Stimulated activated CD8-positive, alpha-beta memory T cell treated with anti-CD3 and anti-CD28 coated beads, Interleukin-4, amount 100 ng/mL, for 4 hours (primary cell): ENCODE measurements at regions not wholly inside any gene's neighbourhood (a gene's known extent, or its start where the extent isn't known, plus 50 kb on each side); places are given as distances from the start of the nearest gene placed in this dataset.
"Not testable (repeated sequence)": the region's sequence is repeated elsewhere in the genome, so short reads cannot be mapped to it uniquely, and the experiment has no call there.

Experiments used
- DNase-seq, 2 donors: peaks; one replicate each; pipeline ENCODE4 v3.0.0-alpha.2; 2020; ENCODE audit warnings: low read depth in 2 of 2, low spot score in 1 of 2

- no peak for DNase-seq
Observed at GRCh38 chr17:33990943-33991706, 264.0 kb upstream of the CCL2 start.

- no peak for DNase-seq
Observed at GRCh38 chr17:33992113-33992512, 263.0 kb upstream of the CCL2 start.

DNA sequence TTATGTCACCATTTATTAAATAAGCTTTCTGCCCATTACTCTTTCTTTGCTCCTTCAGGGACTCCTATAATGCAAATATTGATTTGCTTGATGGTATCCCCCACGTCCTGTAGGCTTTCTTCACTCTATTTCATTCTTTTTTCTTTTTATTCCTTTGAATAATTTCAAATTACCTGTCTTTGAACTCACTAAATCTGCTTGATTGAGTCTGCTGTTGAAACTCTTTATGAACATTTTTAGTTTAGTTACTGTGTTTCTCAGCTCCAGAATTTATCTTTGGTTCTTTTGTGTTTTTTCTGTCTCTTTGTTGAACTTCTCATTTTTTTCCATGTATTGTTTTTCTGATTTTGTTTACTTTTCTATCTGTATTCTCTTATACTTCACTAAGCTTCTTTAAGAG, 254.4 kb upstream of the CCL2 start:
- DNase-seq: no peak

- no peak for DNase-seq
Observed at GRCh38 chr17:34001246-34001645, 253.8 kb upstream of the CCL2 start.

DNA sequence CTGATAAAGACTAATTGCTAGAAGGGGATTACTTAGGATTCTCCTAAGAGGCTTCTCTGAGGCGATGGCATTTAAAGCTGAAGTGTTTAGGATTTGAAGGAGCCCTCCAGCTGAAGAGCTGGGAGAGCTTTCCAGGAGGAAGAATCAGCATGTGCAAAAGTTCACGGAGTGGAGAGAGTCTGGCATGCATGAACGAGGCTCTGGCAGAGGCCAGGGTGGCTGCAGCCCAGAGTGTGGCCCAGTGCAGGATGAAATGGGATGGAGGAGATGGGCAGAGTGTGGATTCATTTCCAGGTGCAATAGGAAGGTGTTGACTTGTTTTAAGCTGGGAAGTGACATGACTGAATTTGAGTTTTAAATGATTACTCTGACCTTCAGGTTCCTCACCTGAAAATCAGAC, 249.0 kb upstream of the CCL2 start:
- DNase-seq: no peak

GRCh38 chr17:34008125-34008524, 247.0 kb upstream of the CCL2 start:
- no peak for DNase-seq

GRCh38 chr17:34009912-34010311, 245.2 kb upstream of the CCL2 start:
- no peak for DNase-seq

DNA sequence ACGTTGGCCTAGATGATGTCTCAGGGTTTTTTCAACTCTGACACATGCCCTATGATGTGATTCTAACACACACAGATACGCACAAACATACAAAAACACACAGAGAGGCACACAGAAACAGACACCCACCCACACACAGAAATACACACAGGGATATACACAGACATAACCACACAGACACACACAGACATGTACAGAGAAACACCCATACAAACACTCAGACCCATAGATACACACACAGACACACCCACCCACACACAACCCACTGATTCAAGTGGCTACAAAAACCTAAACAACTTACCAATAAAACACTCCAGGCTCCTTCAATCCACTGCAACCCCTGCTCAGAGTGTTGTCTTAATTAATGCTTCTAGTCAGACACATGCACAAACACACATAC, 244.6 kb upstream of the CCL2 start:
- DNase-seq: no peak

DNA sequence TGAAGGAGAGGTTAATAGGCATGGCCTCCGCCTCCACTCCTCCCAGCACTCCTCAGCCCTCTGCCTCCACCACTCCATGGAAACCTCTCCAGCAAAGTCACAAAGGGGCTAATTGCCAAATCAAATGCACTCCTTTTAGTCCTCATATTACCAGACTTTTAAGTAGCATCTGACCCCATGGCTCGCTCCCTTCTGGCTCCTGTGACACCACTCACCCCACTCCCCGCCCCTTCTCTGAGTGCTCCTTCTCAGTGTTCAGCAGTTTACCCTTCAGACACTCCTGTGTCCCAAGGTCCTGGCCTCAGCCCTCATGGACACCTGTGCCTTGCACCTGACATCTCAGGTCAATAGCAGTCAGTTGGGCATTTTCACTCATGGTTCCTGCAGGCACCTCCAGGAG, 243.5 kb upstream of the CCL2 start:
- DNase-seq: no peak

- DNase-seq: no peak
Observed at GRCh38 chr17:34012709-34013375, 242.2 kb upstream of the CCL2 start.

- no peak for DNase-seq
Observed at GRCh38 chr17:34015253-34015652, 239.8 kb upstream of the CCL2 start.

DNA sequence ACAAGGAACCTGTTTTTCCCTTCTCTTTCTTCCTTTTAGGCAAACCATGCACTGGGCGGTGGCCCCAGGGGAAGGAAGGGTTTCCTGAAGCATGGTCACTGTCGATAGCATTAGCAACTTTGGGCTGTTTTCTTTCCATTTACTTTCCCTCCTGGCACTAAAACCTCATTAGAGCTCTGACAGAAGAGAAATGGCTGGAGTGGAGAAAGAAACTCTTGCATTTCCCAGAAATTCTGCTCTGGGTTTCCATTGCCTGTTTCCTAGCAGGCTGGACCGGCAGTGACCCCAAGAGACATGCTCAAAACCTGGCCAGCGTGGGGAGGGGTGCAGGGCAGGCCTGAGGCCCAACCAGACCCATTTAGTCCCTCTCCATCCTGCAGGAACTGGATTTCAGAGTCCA, 230.7 kb upstream of the CCL2 start:
- DNase-seq: no peak

- DNase-seq: no peak
Observed at GRCh38 chr17:34024806-34025551, 230.1 kb upstream of the CCL2 start.

- not testable (repeated sequence) for DNase-seq
Observed at GRCh38 chr17:34030601-34031000, 224.5 kb upstream of the CCL2 start.

DNA sequence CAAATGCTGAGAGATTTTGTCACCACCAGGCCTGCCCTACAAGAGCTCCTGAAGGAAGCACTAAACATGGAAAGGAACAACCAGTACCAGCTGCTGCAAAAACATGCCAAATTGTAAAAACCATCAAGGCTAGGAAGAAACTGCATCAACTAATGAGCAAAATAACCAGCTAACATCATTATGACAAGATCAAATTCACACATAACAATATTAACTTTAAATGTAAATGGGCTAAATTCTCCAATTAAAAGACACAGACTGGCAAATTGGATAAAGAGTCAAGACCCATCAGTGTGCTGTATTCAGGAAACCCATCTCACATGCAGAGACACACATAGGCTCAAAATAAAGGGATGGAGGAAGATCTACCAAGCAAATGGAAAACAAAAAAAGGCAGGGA, 222.8 kb upstream of the CCL2 start:
- DNase-seq: not testable (repeated sequence)

- DNase-seq: not testable (repeated sequence)
Observed at GRCh38 chr17:34038786-34039185, 216.3 kb upstream of the CCL2 start.

GRCh38 chr17:34039213-34039612, 215.9 kb upstream of the CCL2 start:
- DNase-seq: not testable (repeated sequence)

DNA sequence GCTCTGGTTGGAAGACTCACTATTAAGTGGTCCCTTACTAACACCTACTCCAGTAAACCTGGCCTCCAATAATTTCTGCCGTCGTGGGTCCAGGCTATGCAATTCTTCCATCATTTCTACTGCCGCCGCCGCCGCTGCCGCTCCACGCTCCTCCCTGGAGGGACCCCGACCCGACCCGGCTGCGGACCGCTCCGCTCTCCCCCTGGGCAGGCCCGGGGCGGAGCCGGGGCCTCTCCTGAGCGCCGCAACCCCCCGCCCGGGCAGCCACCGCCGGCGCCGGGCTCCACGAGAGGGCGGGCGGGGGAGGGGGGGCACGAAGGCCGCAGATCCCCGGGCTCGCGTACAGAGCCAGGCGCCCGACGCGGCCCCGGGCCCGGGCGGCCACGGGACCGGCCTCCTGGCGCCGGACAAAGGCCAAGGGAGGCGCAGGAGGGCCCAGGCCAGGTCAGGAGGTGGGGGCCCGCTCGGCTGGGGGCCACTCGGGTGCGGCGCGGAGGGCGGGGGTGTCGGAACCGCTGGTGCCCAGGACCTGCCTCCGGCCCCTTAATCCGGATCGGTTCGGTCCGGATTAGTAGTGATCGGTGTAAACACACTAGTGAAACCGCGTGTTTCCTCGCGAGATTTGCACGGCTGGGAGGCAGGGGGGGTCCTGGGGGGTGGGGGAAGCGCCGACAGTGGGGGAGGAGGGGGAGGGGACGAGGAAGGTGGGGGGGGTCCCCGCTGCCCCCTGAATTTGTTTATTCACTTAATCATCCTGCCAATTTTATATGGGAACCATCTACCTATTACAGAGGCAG, 215.1 kb upstream of the CCL2 start:
- DNase-seq: not testable (repeated sequence)

- no peak for DNase-seq
Observed at GRCh38 chr17:34045990-34046389, 209.1 kb upstream of the CCL2 start.

DNA sequence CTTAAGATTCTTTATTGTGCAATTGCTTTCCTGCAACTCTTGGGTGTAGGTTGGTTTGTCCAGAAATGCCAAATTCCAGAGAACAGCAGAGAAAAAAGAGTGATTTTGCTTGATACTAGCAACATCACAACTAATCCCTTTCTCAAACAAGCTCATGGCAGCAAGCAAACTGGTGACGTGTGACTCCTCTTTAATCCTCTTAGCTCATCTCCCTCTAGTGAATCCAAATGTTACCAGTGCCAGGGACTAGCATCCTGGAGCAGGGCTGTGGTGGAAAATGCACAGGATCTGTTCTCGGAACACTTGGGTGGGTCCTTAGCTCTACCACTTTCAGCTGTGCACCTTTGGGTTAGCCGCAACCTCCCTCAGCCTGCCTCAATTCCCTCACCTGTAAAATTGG, 204.0 kb upstream of the CCL2 start:
- no peak for DNase-seq

DNA sequence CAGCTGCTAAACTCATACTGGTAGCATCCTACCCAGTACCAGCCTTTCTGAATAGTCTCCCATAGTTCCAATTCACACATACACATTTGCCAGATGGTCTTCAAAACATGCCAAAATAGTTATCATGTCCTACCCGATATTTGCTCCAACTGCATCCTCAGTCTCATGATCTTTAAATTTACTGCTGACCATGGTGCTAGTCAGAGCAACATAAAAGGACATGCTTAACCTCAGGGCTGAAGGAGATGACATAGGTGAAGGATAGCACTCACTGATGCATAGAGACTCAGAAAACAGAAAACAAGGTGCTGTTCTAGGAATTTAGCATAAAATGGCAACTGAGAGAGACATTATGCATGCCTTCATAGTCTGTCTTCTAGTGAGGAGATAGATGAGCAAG, 200.6 kb upstream of the CCL2 start:
- DNase-seq: no peak
